ENCODE measurements at regions not wholly inside any gene's neighbourhood (a gene's known extent, or its start where the extent isn't known, plus 50 kb on each side); places are given as distances from the start of the nearest gene placed in this dataset.
A peak's percentile ranks its signal among the peaks of the same experiment; 100 is the strongest.

DNA sequence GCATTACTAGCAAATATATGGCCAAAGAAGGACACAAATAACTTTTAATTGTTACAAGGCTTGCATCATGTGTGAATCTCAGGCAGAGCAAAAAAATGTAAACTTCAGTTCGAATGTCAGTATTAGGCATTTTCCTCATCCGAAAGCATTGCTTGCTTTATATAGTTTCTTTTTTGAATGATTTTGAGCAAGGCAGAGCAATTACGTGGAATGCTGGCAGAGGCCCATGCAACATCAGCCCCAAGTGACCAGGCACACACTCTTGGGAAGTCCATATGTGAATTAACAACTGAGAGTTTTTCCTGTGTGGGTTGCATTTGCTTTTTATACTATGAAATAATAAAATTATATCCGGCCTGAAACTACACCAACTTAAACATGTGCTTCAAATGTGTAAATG, 274.8 kb downstream of the PTPRC start:
- Histone ChIP-seq H3K9ac (ENCODE audit: low read depth, low read length) (no peak overlapping the region), H4K20me1 (ENCODE audit: insufficient read depth, low read length) (peaks cover 91% of the 10 kb centered on the region), H3K4me2 (ENCODE audit: insufficient read depth, low read length) (peak overlapping the region; percentile 46), H3K4me1 (ENCODE audit: insufficient read depth, low read length) (peaks cover 99% of the 10 kb centered on the region), H3K36me3 (ENCODE audit: insufficient read depth, low read length) (peaks cover 98% of the 10 kb centered on the region), H3K79me2 (ENCODE audit: insufficient read depth, low read length) (peaks cover 100% of the 10 kb centered on the region), H3K27me3 (ENCODE audit: insufficient read depth, low read length, poor library complexity) (no peaks in the 10 kb centered on the region), H3K4me3 (ENCODE audit: low read depth in 1 of 2, low read length in 2 of 2) (peak overlapping the region in 1 of 2 experiments; percentile 14; a peak in 1 of 4 replicates), H3K27ac (ENCODE audit: low read length) (peak overlapping the region; percentile 42), H2AFZ (ENCODE audit: low read depth, low read length) (no peak overlapping the region), H3K9me3 (ENCODE audit: insufficient read depth, low read length, severe bottlenecking) (no peaks in the 10 kb centered on the region)
- no peak for ATAC-seq (ENCODE audit: insufficient read depth, low read depth)
- no peak for DNase-seq
- TF ChIP-seq, protein P1, sequence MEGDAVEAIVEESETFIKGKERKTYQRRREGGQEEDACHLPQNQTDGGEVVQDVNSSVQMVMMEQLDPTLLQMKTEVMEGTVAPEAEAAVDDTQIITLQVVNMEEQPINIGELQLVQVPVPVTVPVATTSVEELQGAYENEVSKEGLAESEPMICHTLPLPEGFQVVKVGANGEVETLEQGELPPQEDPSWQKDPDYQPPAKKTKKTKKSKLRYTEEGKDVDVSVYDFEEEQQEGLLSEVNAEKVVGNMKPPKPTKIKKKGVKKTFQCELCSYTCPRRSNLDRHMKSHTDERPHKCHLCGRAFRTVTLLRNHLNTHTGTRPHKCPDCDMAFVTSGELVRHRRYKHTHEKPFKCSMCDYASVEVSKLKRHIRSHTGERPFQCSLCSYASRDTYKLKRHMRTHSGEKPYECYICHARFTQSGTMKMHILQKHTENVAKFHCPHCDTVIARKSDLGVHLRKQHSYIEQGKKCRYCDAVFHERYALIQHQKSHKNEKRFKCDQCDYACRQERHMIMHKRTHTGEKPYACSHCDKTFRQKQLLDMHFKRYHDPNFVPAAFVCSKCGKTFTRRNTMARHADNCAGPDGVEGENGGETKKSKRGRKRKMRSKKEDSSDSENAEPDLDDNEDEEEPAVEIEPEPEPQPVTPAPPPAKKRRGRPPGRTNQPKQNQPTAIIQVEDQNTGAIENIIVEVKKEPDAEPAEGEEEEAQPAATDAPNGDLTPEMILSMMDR (IDR thresholded peaks at IDR 0.05; ENCODE audit: borderline replicate concordance, extremely low read depth, low read length, poor library complexity, severe bottlenecking), result no peak
- no peak for TF ChIP-seq EZH2 (IDR thresholded peaks at IDR 0.05; ENCODE audit: borderline replicate concordance, low read depth, low read length, severe bottlenecking)

DNA sequence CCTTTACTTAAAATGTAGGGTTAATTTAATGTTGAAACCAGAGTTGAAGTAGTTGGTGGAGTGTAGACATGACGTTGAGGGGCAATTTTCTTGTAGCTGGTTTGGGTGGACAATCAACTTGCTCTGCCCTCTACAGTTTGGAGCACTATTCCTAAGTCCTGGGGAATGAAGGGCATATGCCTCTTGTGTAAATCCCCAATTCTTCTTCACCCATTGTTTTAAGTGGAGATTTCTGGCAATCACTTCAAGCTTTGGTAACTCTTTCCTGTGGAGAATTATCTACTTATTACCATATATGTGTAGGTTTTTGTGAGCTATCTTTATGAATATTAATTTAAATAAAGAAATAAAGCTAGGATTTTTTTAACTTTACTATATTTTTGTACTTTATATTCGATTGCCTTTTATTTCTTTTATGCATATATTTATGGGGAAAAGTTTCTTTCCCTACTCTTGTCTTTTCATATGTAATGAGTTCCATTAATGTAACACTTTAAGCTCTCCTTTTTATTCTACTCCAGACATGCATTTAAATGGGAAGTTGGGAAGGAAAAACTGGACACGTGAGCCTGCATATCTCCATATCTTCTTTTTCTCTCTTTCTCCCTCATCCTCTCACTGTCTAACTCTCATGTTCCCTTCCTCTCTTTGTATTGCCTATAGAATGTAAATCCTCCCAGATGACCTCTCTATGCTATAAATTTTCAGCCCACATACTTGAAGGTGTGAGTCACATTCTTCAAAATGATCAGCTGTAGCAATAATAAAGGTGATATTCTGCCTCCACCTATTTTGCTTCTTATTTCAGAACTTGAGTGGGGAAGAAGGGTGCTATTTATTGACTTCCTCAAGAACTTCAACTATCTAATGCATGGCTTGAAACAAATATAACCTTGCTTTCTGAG, 276.7 kb downstream of the PTPRC start:
- peaks cover 99% of the 10 kb centered on the region for H3K36me3 ChIP-seq (ENCODE audit: insufficient read depth, low read length)
- DNase-seq (no peak), ATAC-seq (ENCODE audit: insufficient read depth, low read depth) (no peak)
- peak overlapping the region; percentile 62 for H3K4me2 ChIP-seq (ENCODE audit: insufficient read depth, low read length)
- H3K27ac ChIP-seq (ENCODE audit: low read length), result peak overlapping the region; percentile 51
- H3K4me3 ChIP-seq (ENCODE audit: low read depth in 1 of 2, low read length in 2 of 2), result peak overlapping the region in 1 of 2 experiments; percentile 18; a peak in 1 of 4 replicates
- H3K4me1 ChIP-seq (ENCODE audit: insufficient read depth, low read length), result peaks cover 100% of the 10 kb centered on the region
- TF ChIP-seq, protein P1 (IDR thresholded peaks at IDR 0.05; ENCODE audit: borderline replicate concordance, extremely low read depth, low read length, poor library complexity, severe bottlenecking), result no peak
- no peak for TF ChIP-seq EZH2 (IDR thresholded peaks at IDR 0.05; ENCODE audit: borderline replicate concordance, low read depth, low read length, severe bottlenecking)
- no peaks in the 10 kb centered on the region for H3K9me3 ChIP-seq (ENCODE audit: insufficient read depth, low read length, severe bottlenecking)
- H2AFZ ChIP-seq (ENCODE audit: low read depth, low read length), result no peak overlapping the region
- H3K27me3 ChIP-seq (ENCODE audit: insufficient read depth, low read length, poor library complexity), result no peaks in the 10 kb centered on the region
- 0 out of 2 replicates have a peak overlapping the region, but pooled peaks have one; percentile 4 for H3K9ac ChIP-seq (ENCODE audit: low read depth, low read length)
- peaks cover 94% of the 10 kb centered on the region for H4K20me1 ChIP-seq (ENCODE audit: insufficient read depth, low read length)
- H3K79me2 ChIP-seq (ENCODE audit: insufficient read depth, low read length), result peaks cover 100% of the 10 kb centered on the region

DNA sequence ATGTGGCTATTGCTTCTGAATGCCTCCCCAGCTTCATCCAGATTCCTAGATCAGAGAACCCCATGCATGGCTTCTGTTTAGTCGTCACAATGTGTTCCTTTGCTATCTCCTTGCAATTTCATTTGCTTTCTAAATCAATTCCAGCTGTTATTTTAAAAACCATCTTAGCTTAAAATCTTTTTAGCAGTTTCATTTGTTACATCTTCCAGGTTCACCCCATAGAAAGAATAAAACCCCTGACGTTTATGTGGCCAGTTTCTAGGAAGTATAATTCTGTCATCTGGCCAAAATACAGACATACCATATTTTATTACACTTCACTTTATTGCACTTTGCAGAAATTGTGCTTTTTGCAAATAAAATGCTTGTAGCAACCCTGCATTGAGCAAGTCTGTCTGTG, 278.4 kb downstream of the PTPRC start:
- no peak for TF ChIP-seq EZH2 (IDR thresholded peaks at IDR 0.05; ENCODE audit: borderline replicate concordance, low read depth, low read length, severe bottlenecking)
- TF ChIP-seq, protein P1 (IDR thresholded peaks at IDR 0.05; ENCODE audit: borderline replicate concordance, extremely low read depth, low read length, poor library complexity, severe bottlenecking), result no peak
- peaks cover 100% of the 10 kb centered on the region for H3K4me1 ChIP-seq (ENCODE audit: insufficient read depth, low read length)
- H3K9ac ChIP-seq (ENCODE audit: low read depth, low read length), result peak overlapping the region; percentile 22; the same call in 1 of the 2 replicates
- H3K4me3 ChIP-seq (ENCODE audit: low read depth in 1 of 2, low read length in 2 of 2), result 0 out of 4 replicates have a peak overlapping the region, but pooled peaks of 1 of the 2 experiments have one; percentile 16
- peaks cover 93% of the 10 kb centered on the region for H4K20me1 ChIP-seq (ENCODE audit: insufficient read depth, low read length)
- no peaks in the 10 kb centered on the region for H3K9me3 ChIP-seq (ENCODE audit: insufficient read depth, low read length, severe bottlenecking)
- H3K4me2 ChIP-seq (ENCODE audit: insufficient read depth, low read length), result peak overlapping the region; percentile 62
- peaks cover 97% of the 10 kb centered on the region for H3K36me3 ChIP-seq (ENCODE audit: insufficient read depth, low read length)
- ATAC-seq (ENCODE audit: insufficient read depth, low read depth) (no peak), DNase-seq (no peak)
- no peaks in the 10 kb centered on the region for H3K27me3 ChIP-seq (ENCODE audit: insufficient read depth, low read length, poor library complexity)
- H2AFZ ChIP-seq (ENCODE audit: low read depth, low read length), result no peak overlapping the region
- H3K79me2 ChIP-seq (ENCODE audit: insufficient read depth, low read length), result peaks cover 100% of the 10 kb centered on the region
- H3K27ac ChIP-seq (ENCODE audit: low read length), result peak overlapping the region; percentile 66; the same call in 1 of the 2 replicates

Data from DND-41 (cell line).